ENCODE measurements at regions not wholly inside any gene's neighbourhood (a gene's known extent, or its start where the extent isn't known, plus 50 kb on each side); places are given as distances from the start of the nearest gene placed in this dataset.

- TF ChIP-seq TP53 (CRISPR knock-in tag; IDR thresholded peaks at IDR 0.05) (no peak), CTCF (IDR thresholded peaks at IDR 0.05) (peak; percentile 66), HMGXB4 (CRISPR knock-in tag; IDR thresholded peaks at IDR 0.05; ENCODE audit: borderline replicate concordance) (no peak)
Measured at GRCh38 chr4:85147481-85148076, 181.1 kb upstream of the WDFY3 start.
